GM12878 (cell line): ENCODE measurements at regions not wholly inside any gene's neighbourhood (a gene's known extent, or its start where the extent isn't known, plus 50 kb on each side); places are given as distances from the start of the nearest gene placed in this dataset.

Experiments used
- BCL11A ChIP-seq: IDR thresholded peaks from 2 replicates; pipeline ENCODE4 v1.6.1; 2011; ENCODE audit warnings: low read depth, low read length
- CUX1 ChIP-seq: IDR thresholded peaks from 2 replicates; pipeline ENCODE4 v1.6.1; 2012; ENCODE audit warnings: improper control_type of control experiment, low read depth, low read length; ENCODE audit not compliant: insufficient replicate concordance
- JUNB ChIP-seq: IDR thresholded peaks from 2 replicates; pipeline ENCODE4 v1.6.1; 2016; ENCODE audit warnings: antibody characterized with exemption, mild to moderate bottlenecking
- MEF2B ChIP-seq: fragments of 450-650 bp; IDR thresholded peaks from 2 replicates; pipeline ENCODE4 v1.6.1; 2018; ENCODE audit warnings: mild to moderate bottlenecking, moderate library complexity; ENCODE audit not compliant: partially characterized antibody, poor library complexity, severe bottlenecking
- PML ChIP-seq: IDR thresholded peaks from 2 replicates; pipeline ENCODE4 v1.6.1; 2012; ENCODE audit warnings: low read length, inconsistent platforms
- POLR2AphosphoS5 ChIP-seq: IDR thresholded peaks from 2 replicates; pipeline ENCODE4 v1.6.1; 2011; ENCODE audit warnings: mild to moderate bottlenecking, low read length, inconsistent platforms
- SMAD1 ChIP-seq: fragments of 450-650 bp; IDR thresholded peaks from 2 replicates; pipeline ENCODE4 v1.6.1; 2018; ENCODE audit warnings: mild to moderate bottlenecking, low read depth; ENCODE audit not compliant: partially characterized antibody
- SMC3 ChIP-seq: IDR thresholded peaks from 2 replicates; pipeline ENCODE4 v1.6.1; 2011; ENCODE audit warnings: low read length, improper control_type of control experiment, borderline replicate concordance
- SREBF1 ChIP-seq: IDR thresholded peaks from 2 replicates; pipeline ENCODE4 v1.6.1; 2012; ENCODE audit warnings: mild to moderate bottlenecking, low read length
- TF ChIP-seq, protein P1 (sequence below): fragments of 450-650 bp; formaldehyde crosslinking; IDR thresholded peaks from 2 replicates; pipeline ENCODE4 v1.4.0; 2022; ENCODE audit warnings: mild to moderate bottlenecking, moderate library complexity

- TF ChIP-seq CUX1 (no peak), BCL11A (no peak), MEF2B (no peak), SMAD1 (no peak), SREBF1 (no peak), PML (no peak), POLR2AphosphoS5 (no peak), SMC3 (no peak), JUNB (no peak)
- TF ChIP-seq, protein P1, sequence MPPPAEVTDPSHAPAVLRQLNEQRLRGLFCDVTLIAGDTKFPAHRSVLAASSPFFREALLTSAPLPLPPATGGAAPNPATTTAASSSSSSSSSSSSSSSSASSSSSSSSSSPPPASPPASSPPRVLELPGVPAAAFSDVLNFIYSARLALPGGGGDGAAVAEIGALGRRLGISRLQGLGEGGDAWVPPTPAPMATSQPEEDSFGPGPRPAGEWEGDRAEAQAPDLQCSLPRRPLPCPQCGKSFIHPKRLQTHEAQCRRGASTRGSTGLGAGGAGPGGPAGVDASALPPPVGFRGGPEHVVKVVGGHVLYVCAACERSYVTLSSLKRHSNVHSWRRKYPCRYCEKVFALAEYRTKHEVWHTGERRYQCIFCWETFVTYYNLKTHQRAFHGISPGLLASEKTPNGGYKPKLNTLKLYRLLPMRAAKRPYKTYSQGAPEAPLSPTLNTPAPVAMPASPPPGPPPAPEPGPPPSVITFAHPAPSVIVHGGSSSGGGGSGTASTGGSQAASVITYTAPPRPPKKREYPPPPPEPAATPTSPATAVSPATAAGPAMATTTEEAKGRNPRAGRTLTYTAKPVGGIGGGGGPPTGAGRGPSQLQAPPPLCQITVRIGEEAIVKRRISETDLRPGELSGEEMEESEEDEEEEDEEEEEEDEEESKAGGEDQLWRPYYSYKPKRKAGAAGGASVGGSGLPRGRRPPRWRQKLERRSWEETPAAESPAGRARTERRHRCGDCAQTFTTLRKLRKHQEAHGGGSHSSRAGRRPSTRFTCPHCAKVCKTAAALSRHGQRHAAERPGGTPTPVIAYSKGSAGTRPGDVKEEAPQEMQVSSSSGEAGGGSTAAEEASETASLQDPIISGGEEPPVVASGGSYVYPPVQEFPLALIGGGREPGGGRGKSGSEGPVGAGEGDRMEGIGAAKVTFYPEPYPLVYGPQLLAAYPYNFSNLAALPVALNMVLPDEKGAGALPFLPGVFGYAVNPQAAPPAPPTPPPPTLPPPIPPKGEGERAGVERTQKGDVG, result no peak
- TF ChIP-seq, all 136 proteins: peak for 0
These were observed 1352.2 kb upstream of the EPHA6 start (continued) for GRCh38 chr3:95462161-95462560.
